Stimulated activated naive CD4-positive, alpha-beta T cell (primary cell): ENCODE measurements at regions not wholly inside any gene's neighbourhood (a gene's known extent, or its start where the extent isn't known, plus 50 kb on each side); places are given as distances from the start of the nearest gene placed in this dataset.
"Not testable (repeated sequence)": the region's sequence is repeated elsewhere in the genome, so short reads cannot be mapped to it uniquely, and the experiment has no call there.

Source experiments
- DNase-seq, 6 experiments: peaks; one replicate each; lab custom pipeline; 2025; lab: John Stamatoyannopoulos, UW

DNA sequence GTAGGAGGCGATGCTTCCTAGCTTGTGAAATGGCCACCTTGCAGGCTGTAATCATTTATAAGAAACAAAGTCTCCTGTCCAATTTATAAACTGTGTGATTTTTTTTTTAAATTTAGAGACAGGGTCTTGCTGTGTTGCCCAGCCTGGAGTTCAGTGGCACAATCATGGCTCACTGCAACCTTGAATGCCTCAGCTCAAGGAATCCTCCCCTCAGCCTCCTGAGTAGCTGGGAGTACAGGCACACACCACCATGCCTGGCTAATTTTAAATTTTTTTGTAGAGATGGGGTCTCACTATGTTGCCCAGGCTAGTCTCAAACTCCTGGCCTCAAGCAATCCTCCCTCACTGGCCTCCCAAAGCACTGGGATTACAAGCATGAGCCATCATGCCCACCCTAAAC, 150.1 kb downstream of the PTPRU start:
- DNase-seq: not testable (repeated sequence)

DNA sequence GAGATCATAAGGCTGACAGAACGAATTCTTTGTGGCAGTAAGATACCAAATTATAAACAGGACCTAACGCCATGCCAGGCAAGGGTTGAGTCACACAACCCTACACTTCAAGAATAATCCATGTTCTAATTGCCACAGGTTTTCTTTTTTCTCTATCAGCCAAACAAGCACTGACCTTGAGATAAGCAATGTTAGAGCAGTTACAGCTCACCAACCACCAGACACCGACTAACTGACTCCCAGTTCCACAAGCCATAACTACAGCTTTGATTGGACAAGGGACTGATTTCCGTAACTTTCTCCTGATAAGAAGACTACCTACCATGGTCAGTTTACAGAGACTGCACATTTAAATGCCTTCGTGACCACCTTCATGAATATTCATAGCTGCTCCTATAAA, 149.6 kb downstream of the PTPRU start:
- no peak for DNase-seq

DNA sequence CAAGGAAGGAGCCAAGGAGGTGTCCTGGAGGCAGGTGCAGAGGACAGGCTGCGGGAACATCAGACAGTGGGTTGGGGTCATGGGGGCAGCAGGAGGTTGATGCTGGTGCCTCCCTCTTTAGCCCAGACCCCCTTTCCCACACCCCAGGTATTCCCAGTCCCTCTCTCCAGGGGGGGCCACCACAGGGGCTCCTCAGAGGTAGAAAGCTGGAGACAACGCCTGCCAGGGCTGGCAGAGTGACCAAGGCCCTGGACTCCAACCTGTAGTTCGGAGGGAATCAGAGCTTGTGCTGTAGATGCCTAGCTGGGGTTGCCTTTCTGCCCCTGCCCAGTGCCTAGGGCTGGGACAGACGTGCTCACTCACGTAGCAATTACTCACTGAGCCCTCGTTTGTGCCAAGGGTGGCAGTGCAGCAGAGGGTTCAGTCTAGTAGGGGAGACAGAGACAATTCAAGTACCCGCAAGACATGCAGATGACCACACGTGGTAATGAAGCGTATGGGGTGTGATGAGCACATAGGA, 148.2 kb downstream of the PTPRU start:
- DNase-seq: no peak

DNA sequence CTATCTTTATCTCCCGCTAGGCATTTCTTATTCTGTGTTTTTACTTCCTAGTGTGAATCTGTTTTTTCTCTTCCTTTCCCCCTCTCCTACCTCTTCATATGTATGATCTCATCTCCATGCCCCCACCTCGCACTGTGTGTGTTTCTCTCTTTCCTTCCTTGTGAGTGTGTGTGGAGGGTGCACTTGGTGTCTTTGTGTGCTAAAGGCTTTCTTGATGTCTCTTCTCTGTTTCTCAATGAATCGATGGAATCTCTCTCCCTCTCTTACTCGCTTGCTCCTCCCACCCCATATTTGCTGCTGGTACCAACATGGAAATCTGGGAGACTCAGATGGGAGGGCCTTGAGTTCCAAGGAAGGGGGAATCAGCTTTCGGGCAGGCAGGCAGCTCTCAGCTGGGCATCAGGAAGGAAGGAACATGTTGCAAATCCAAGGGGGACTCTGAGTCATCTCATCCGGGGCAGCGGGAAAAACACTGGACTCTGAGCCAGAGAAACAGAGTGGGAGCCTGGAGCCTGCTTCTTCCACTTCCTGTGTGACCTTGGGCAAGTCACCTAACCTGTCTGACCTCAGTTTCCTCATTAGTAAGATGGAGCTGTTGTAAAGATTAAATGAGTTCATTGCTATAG, 147.5 kb downstream of the PTPRU start:
- no peak for DNase-seq

DNA sequence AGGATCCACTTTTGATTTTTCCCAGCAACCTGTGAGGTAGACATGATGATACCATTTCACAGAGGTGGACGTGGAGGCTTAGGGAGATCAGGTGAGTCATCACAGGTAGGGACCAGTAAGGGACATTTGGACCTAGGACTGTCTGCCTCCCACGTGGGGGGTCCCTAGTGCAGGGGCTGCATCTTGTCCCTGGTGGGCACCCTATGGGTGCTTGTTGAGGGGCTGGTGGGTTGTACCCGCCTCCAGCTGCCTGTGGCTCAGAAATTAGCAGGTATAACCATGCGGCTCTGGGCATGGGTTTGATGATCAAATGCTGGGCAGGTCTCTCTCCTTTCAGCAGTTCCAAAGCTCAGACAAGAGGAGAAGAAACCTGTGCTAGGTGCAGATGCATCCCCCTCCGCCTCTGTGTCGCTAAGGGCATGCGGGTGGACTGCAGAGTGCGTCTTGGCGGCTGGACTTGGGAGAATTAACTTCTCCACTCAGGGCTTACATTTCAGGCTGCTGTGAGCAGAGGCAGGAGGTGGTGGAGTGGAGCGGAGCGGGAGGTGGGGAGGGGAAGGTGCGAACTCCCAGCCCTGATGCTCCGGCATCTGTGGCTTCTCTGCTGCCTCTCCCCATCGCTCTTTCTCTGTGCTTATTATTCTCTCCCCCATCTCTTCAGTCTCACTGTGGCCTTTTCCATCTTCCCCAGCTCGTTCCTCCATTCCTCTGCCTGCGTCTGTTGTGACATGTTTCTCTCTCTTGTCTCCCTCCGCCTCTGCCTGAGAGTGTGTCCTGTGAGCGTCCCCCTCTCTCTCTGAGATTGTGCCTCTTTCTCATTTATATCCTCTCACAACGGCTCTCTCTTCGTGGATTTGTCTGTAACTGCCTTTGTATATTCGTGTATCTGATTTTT, 146.8 kb downstream of the PTPRU start:
- DNase-seq: no peak

DNA sequence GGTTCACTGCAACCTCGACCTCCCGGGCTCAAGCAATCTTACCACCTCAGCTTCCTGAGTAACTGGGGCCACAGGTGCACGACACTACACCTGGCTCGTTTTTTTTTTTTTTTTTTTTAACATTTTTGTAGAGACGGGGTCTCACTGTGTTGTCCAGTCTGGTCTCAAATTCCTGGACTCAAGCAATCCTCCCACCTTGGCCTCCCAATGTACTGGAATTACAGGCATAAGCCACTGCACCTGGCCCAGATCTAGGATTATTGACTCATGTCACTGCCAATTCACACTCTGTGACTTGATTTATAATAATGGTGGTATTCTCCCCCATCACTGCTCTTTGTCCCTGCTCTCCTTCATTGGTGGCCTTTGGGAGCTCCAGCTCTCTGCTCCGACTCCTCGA, 145.1 kb downstream of the PTPRU start:
- no peak for DNase-seq

DNA sequence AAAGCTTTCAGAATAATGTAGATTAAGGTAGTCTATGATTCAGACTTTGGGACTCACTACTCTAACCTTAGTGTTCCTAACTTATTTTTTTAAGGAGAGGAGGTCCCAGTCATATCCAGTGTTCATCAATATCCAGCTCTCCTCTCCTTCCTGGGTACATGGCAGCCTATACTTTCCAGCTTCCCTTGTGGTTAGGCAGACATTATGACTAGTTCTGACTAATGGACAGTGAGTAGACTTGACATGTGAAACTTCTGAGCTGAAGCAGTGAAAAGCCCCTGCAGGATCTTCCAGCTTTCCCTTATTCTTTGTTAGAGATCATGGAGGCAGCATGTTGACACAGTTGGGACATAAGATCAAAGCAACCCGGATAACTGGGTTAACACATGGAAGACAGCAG, 144.2 kb downstream of the PTPRU start:
- no peak for DNase-seq

DNA sequence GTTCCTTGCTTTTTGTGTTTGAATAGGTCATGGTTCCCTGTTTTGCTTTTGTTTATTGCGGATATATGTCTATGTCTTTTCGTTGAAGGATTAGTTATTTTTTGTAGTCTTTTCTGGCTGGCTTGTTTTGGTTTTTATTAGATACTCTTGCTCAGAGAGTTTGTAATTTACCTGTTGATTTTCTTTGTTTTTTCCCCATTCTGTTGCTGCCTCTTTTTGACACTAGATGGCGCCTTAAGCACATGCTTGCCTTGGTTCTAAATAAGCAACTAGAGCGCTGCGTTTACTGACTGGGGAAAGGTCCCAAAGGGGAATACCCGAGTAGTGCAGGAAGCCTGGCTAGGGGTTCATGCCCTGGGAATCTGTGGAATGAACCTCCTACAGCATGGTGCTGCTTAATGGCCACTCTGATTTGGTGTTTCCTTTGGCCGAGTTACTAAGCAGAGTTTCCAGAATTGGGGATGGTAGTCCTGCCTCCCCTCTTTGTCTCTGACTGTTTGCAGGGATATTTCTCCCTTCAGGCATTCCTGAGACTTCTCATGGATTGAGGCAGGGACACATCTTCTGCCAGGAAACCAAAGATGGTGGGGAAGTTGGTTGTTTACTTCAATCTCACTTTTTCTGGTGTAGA, 143.2 kb downstream of the PTPRU start:
- DNase-seq: no peak
